ENCODE measurements at regions not wholly inside any gene's neighbourhood (a gene's known extent, or its start where the extent isn't known, plus 50 kb on each side); places are given as distances from the start of the nearest gene placed in this dataset.

GRCh38 chr20:57841297-57841866, 131.6 kb upstream of the PMEPA1 start:
- no peak for DNase-seq
- no peaks in the 10 kb centered on the region for H3K9me3 Mint-ChIP-seq (ENCODE audit: unreplicated experiment)
- Histone ChIP-seq H3K4me3 (ENCODE audit: low read depth, low read length) (no peak overlapping the region), H3K4me1 (no peaks in the 10 kb centered on the region), H3K9me3 (no peaks in the 10 kb centered on the region), H3K36me3 (ENCODE audit: control insufficient read depth, insufficient read depth, low read length) (no peaks in the 10 kb centered on the region), H3K27me3 (replicated peaks; ENCODE audit: control insufficient read depth, insufficient read depth, low read length) (0 out of 2 replicates have a peak, but pooled peaks cover 1% of the 10 kb centered on the region)
- no peaks in the 10 kb centered on the region for H3K36me3 Mint-ChIP-seq (ENCODE audit: insufficient read depth, unreplicated experiment)
- no TSS peak for BruUV-seq (replicated peaks)
- no peaks in the 10 kb centered on the region for H3K4me1 Mint-ChIP-seq (ENCODE audit: low read depth, unreplicated experiment)
- POLR2A ChIA-PET: no interaction called here
- CTCF ChIA-PET: no interaction called here
- H3K27ac Mint-ChIP-seq (ENCODE audit: unreplicated experiment): no peak overlapping the region
- no peak overlapping the region for H3K4me3 Mint-ChIP-seq (ENCODE audit: unreplicated experiment)
- H3K27me3 Mint-ChIP-seq (ENCODE audit: insufficient read depth, unreplicated experiment): peaks cover 16% of the 10 kb centered on the region
- intact Hi-C loops (cut with micrococcal nuclease; ENCODE audit: unreplicated experiment): no loop called here
- TF ChIP-seq CTCF (IDR thresholded peaks at IDR 0.05; ENCODE audit: insufficient read depth in 1 of 2, low read depth in 1 of 2, low read length in 1 of 2, severe bottlenecking in 1 of 2, unreplicated experiment in 1 of 2): no peak

GRCh38 chr20:57840504-57841296, 130.9 kb upstream of the PMEPA1 start:
- CTCF ChIA-PET: no interaction called here
- POLR2A ChIA-PET: no interaction called here
- Mint-ChIP-seq H3K4me3 (ENCODE audit: unreplicated experiment) (no peak overlapping the region), H3K27me3 (ENCODE audit: insufficient read depth, unreplicated experiment) (peaks cover 20% of the 10 kb centered on the region), H3K36me3 (ENCODE audit: insufficient read depth, unreplicated experiment) (no peaks in the 10 kb centered on the region), H3K4me1 (ENCODE audit: low read depth, unreplicated experiment) (no peaks in the 10 kb centered on the region), H3K27ac (ENCODE audit: unreplicated experiment) (no peak overlapping the region), H3K9me3 (ENCODE audit: unreplicated experiment) (no peaks in the 10 kb centered on the region)
- Histone ChIP-seq H3K9me3 (no peaks in the 10 kb centered on the region), H3K27me3 (replicated peaks; ENCODE audit: control insufficient read depth, insufficient read depth, low read length) (peaks cover 1% of the 10 kb centered on the region; the same call in 1 of the 2 replicates), H3K4me3 (ENCODE audit: low read depth, low read length) (no peak overlapping the region), H3K36me3 (ENCODE audit: control insufficient read depth, insufficient read depth, low read length) (no peaks in the 10 kb centered on the region), H3K4me1 (no peaks in the 10 kb centered on the region)
- no peak for DNase-seq
- no TSS peak for BruUV-seq (replicated peaks)
- no peak for TF ChIP-seq CTCF (IDR thresholded peaks at IDR 0.05; ENCODE audit: insufficient read depth in 1 of 2, low read depth in 1 of 2, low read length in 1 of 2, severe bottlenecking in 1 of 2, unreplicated experiment in 1 of 2)
- intact Hi-C loops (cut with micrococcal nuclease; ENCODE audit: unreplicated experiment): no loop called here

- TF ChIP-seq CTCF (IDR thresholded peaks at IDR 0.05; ENCODE audit: insufficient read depth in 1 of 2, low read depth in 1 of 2, low read length in 1 of 2, severe bottlenecking in 1 of 2, unreplicated experiment in 1 of 2): no peak
- Mint-ChIP-seq H3K36me3 (ENCODE audit: insufficient read depth, unreplicated experiment) (no peaks in the 10 kb centered on the region), H3K4me3 (ENCODE audit: unreplicated experiment) (no peak overlapping the region), H3K27me3 (ENCODE audit: insufficient read depth, unreplicated experiment) (peaks cover 20% of the 10 kb centered on the region), H3K9me3 (ENCODE audit: unreplicated experiment) (no peaks in the 10 kb centered on the region), H3K4me1 (ENCODE audit: low read depth, unreplicated experiment) (no peaks in the 10 kb centered on the region), H3K27ac (ENCODE audit: unreplicated experiment) (no peak overlapping the region)
- ChIA-PET CTCF (no interaction called here), POLR2A (no interaction called here)
- no peaks in the 10 kb centered on the region for H3K4me1 ChIP-seq
- H3K36me3 ChIP-seq (ENCODE audit: control insufficient read depth, insufficient read depth, low read length): no peaks in the 10 kb centered on the region
- intact Hi-C loops (cut with micrococcal nuclease; ENCODE audit: unreplicated experiment): no loop called here
- no peak overlapping the region for H3K4me3 ChIP-seq (ENCODE audit: low read depth, low read length)
- no peaks in the 10 kb centered on the region for H3K9me3 ChIP-seq
- H3K27me3 ChIP-seq (replicated peaks; ENCODE audit: control insufficient read depth, insufficient read depth, low read length): peaks cover 1% of the 10 kb centered on the region; the same call in 1 of the 2 replicates
- no TSS peak for BruUV-seq (replicated peaks)
- no peak for DNase-seq
Observed at GRCh38 chr20:57840066-57840465, 130.3 kb upstream of the PMEPA1 start.
